ENCODE measurements at regions not wholly inside any gene's neighbourhood (a gene's known extent, or its start where the extent isn't known, plus 50 kb on each side); places are given as distances from the start of the nearest gene placed in this dataset.

DNA sequence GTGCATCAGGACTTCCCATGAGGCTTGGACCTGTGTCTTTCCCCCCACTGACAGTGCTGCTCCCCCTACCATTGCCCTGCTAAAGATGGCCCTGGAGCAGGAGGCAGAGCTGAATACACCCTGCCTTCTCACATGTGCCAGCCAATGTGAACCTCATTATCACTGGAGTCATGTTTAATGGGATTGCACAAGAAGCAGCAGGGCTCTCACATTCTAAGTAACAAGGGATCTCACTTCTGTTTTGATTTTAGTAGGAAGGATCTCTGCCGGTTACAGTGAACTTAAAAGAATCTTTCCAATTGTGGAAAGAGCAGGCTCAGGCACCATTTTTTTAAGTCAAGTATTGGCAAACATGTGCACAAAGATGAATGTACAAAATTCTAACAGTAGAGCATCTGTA lies 322.1 kb upstream of the MEX3C start:
- H3K27me3 ChIP-seq (ENCODE audit: insufficient read depth, low read length) = no peaks in the 10 kb centered on the region
- no peak overlapping the region for H3K27ac ChIP-seq (ENCODE audit: insufficient read length, low read depth, low read length)
- no peak overlapping the region for H3K18ac ChIP-seq (ENCODE audit: insufficient read length, low read depth, low read length)
- no peak overlapping the region for H4K8ac ChIP-seq (replicated peaks; ENCODE audit: insufficient read length, low read depth, low read length)
- H3K4me1 ChIP-seq (ENCODE audit: insufficient read depth, low read length) = peaks cover 9% of the 10 kb centered on the region; the same call in 1 of the 2 replicates
- no peak overlapping the region for H2BK120ac ChIP-seq (ENCODE audit: low read depth, low read length, poor library complexity, severe bottlenecking)
- H3K79me1 ChIP-seq (ENCODE audit: insufficient read depth, low read depth, low read length, poor library complexity, severe bottlenecking) = no peaks in the 10 kb centered on the region
- no peak overlapping the region for H3K56ac ChIP-seq (ENCODE audit: insufficient read length, low read depth, low read length)
- TF ChIP-seq, protein P1, sequence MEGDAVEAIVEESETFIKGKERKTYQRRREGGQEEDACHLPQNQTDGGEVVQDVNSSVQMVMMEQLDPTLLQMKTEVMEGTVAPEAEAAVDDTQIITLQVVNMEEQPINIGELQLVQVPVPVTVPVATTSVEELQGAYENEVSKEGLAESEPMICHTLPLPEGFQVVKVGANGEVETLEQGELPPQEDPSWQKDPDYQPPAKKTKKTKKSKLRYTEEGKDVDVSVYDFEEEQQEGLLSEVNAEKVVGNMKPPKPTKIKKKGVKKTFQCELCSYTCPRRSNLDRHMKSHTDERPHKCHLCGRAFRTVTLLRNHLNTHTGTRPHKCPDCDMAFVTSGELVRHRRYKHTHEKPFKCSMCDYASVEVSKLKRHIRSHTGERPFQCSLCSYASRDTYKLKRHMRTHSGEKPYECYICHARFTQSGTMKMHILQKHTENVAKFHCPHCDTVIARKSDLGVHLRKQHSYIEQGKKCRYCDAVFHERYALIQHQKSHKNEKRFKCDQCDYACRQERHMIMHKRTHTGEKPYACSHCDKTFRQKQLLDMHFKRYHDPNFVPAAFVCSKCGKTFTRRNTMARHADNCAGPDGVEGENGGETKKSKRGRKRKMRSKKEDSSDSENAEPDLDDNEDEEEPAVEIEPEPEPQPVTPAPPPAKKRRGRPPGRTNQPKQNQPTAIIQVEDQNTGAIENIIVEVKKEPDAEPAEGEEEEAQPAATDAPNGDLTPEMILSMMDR (conservative IDR thresholded peaks at IDR 0.05) = no peak
- H4K5ac ChIP-seq (ENCODE audit: insufficient read length, low read depth, low read length) = no peak overlapping the region
- H2AFZ ChIP-seq (ENCODE audit: low read length) = no peak overlapping the region
- H2AK5ac ChIP-seq (ENCODE audit: insufficient read length, low read length) = no peak overlapping the region
- Mint-ChIP-seq H3K4me3 (no peak overlapping the region), H3K36me3 (ENCODE audit: insufficient read depth in 1 of 3, low read depth in 3 of 3) (peaks cover 0 to 4% (median 0%) of the 10 kb centered on the region in 3 experiments; a peak in 2 of 7 replicates), H3K27ac (no peak overlapping the region), H3K4me1 (peaks cover 34 to 50% of the 10 kb centered on the region in 2 experiments), H3K9me3 (peaks cover 0 to 4% of the 10 kb centered on the region in 2 experiments; a peak in 1 of 5 replicates), H3K27me3 (ENCODE audit: low read depth) (no peaks in the 10 kb centered on the region)
- H4K20me1 ChIP-seq (ENCODE audit: control insufficient read depth, insufficient read depth, insufficient read length) = no peaks in the 10 kb centered on the region
- H3K4me2 ChIP-seq (ENCODE audit: insufficient read depth, insufficient read length, low read length) = no peak overlapping the region
- H3T11ph ChIP-seq (ENCODE audit: low read length) = no peak overlapping the region
- no peak overlapping the region for H3K9ac ChIP-seq (ENCODE audit: extremely low read depth, insufficient read length, low read length)
- H3K79me2 ChIP-seq (ENCODE audit: insufficient read depth, low read length) = no peaks in the 10 kb centered on the region
- no peak overlapping the region for H3K4ac ChIP-seq (ENCODE audit: low read depth, low read length)
- DNase-seq = no peak
- no peak overlapping the region for H2BK15ac ChIP-seq (ENCODE audit: low read depth, low read length)
- no peaks in the 10 kb centered on the region for H3K9me3 ChIP-seq (ENCODE audit: control insufficient read depth, low read depth, low read length)
- no peak overlapping the region for H4K91ac ChIP-seq (ENCODE audit: insufficient read length, low read depth, low read length)
- no CpG with 5 or more reads among the region's 1 CpG for WGBS (ENCODE audit: extremely low coverage, insufficient read length, low lambda C conversion rate)
- H3K23ac ChIP-seq (ENCODE audit: insufficient read length, low read depth, low read length) = no peak overlapping the region
- H3K14ac ChIP-seq (ENCODE audit: insufficient read depth, low read length) = no peak overlapping the region
- no peak overlapping the region for H2BK12ac ChIP-seq (ENCODE audit: insufficient read length, low read depth, low read length)
- H2BK5ac ChIP-seq (ENCODE audit: insufficient read length, low read length) = no peak overlapping the region
- H3K23me2 ChIP-seq (ENCODE audit: insufficient read length, low read depth, low read length, poor library complexity, severe bottlenecking) = no peaks in the 10 kb centered on the region
- no peak overlapping the region for H2BK20ac ChIP-seq (ENCODE audit: low read depth, low read length, poor library complexity, severe bottlenecking)
